ENCODE measurements at regions not wholly inside any gene's neighbourhood (a gene's known extent, or its start where the extent isn't known, plus 50 kb on each side); places are given as distances from the start of the nearest gene placed in this dataset.

DNA sequence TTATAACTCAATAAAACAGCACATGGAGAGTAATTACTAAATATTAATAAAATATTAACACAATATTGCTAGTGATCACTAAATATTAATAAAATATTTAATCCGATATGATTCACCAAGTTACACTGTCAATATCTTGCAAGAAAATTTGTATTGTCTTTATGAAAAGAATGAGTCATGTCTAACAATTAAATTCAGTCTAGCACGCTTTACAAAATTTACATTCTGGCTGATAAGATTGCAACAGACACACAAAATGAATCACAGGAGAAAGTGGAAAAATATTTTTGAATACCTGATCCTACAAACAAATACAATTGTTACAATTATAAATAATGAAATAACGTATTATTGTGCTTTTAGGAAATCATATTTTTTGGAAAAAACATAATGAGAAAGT, 567.2 kb downstream of the EFNA5 start:
- no peaks in the 10 kb centered on the region for H3K36me3 ChIP-seq (ENCODE audit: control insufficient read depth, insufficient read depth, low read length)
- no peak for DNase-seq (ENCODE audit: low read depth)
- H3K27me3 ChIP-seq (ENCODE audit: control insufficient read depth, insufficient read depth, low read length) = no peaks in the 10 kb centered on the region
- TF ChIP-seq, protein P1, sequence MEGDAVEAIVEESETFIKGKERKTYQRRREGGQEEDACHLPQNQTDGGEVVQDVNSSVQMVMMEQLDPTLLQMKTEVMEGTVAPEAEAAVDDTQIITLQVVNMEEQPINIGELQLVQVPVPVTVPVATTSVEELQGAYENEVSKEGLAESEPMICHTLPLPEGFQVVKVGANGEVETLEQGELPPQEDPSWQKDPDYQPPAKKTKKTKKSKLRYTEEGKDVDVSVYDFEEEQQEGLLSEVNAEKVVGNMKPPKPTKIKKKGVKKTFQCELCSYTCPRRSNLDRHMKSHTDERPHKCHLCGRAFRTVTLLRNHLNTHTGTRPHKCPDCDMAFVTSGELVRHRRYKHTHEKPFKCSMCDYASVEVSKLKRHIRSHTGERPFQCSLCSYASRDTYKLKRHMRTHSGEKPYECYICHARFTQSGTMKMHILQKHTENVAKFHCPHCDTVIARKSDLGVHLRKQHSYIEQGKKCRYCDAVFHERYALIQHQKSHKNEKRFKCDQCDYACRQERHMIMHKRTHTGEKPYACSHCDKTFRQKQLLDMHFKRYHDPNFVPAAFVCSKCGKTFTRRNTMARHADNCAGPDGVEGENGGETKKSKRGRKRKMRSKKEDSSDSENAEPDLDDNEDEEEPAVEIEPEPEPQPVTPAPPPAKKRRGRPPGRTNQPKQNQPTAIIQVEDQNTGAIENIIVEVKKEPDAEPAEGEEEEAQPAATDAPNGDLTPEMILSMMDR (IDR thresholded peaks at IDR 0.05; ENCODE audit: insufficient read depth, low read length, poor library complexity, severe bottlenecking) = no peak
- H3K4me3 ChIP-seq (ENCODE audit: low read depth, low read length) = no peak overlapping the region

- TF ChIP-seq, protein P1 (IDR thresholded peaks at IDR 0.05; ENCODE audit: insufficient read depth, low read length, poor library complexity, severe bottlenecking) = no peak
- no peak for DNase-seq (ENCODE audit: low read depth)
- no peaks in the 10 kb centered on the region for H3K36me3 ChIP-seq (ENCODE audit: control insufficient read depth, insufficient read depth, low read length)
- H3K27me3 ChIP-seq (ENCODE audit: control insufficient read depth, insufficient read depth, low read length) = no peaks in the 10 kb centered on the region
- no peak overlapping the region for H3K4me3 ChIP-seq (ENCODE audit: low read depth, low read length)
Observed at GRCh38 chr5:107100121-107100520, 570.6 kb downstream of the EFNA5 start.

DNA sequence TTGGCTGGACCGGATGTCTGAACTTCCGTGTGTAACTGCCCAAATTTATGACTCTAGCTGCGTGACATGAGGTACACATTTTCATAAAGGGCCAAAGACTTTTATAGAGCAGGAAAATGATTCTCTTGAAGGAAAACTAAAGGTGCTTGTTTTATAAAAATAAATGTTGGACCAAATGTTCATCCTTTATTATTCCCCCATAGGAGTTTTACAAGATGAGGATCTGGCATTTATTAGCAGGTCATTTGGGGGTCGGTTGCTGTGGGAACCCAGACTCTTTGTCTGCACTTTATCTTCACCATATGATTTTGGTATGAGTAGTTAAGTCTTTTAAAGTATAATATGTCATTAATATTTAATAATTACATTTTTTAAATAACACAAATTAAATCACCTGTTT, 571.2 kb downstream of the EFNA5 start:
- no peak for DNase-seq (ENCODE audit: low read depth)
- Histone ChIP-seq H3K4me3 (ENCODE audit: low read depth, low read length) (no peak overlapping the region), H3K27me3 (ENCODE audit: control insufficient read depth, insufficient read depth, low read length) (no peaks in the 10 kb centered on the region), H3K36me3 (ENCODE audit: control insufficient read depth, insufficient read depth, low read length) (no peaks in the 10 kb centered on the region)
- TF ChIP-seq, protein P1 (IDR thresholded peaks at IDR 0.05; ENCODE audit: insufficient read depth, low read length, poor library complexity, severe bottlenecking) = no peak

GRCh38 chr5:107092695-107093094, 578.0 kb downstream of the EFNA5 start:
- no peaks in the 10 kb centered on the region for H3K27me3 ChIP-seq (ENCODE audit: control insufficient read depth, insufficient read depth, low read length)
- no peaks in the 10 kb centered on the region for H3K36me3 ChIP-seq (ENCODE audit: control insufficient read depth, insufficient read depth, low read length)
- TF ChIP-seq, protein P1 (IDR thresholded peaks at IDR 0.05; ENCODE audit: insufficient read depth, low read length, poor library complexity, severe bottlenecking) = no peak
- no peak overlapping the region for H3K4me3 ChIP-seq (ENCODE audit: low read depth, low read length)
- no peak for DNase-seq (ENCODE audit: low read depth)

DNA sequence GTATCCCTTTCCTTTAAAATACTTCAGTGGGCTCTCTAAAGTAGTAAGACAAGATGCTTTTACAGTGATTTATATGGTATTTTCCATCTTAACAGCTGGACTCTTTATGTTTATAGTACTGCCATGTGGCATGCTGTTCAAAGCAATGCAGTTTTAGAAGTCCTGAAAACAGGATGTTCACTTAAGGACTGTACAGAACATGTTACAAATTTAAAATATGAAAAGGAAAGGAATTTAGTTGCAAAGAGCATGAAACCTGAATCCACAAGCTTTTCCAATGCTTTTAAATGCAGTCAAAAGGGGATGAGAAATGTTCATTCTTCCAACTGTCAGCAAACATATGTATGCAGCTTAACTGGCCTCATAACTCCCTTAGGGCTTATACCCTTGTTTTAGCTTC, 580.2 kb downstream of the EFNA5 start:
- no peak for DNase-seq (ENCODE audit: low read depth)
- Histone ChIP-seq H3K27me3 (ENCODE audit: control insufficient read depth, insufficient read depth, low read length) (no peaks in the 10 kb centered on the region), H3K4me3 (ENCODE audit: low read depth, low read length) (no peak overlapping the region), H3K36me3 (ENCODE audit: control insufficient read depth, insufficient read depth, low read length) (no peaks in the 10 kb centered on the region)
- TF ChIP-seq, protein P1 (IDR thresholded peaks at IDR 0.05; ENCODE audit: insufficient read depth, low read length, poor library complexity, severe bottlenecking) = no peak

GRCh38 chr5:107088907-107089306, 581.8 kb downstream of the EFNA5 start:
- Histone ChIP-seq H3K4me3 (ENCODE audit: low read depth, low read length) (no peak overlapping the region), H3K36me3 (ENCODE audit: control insufficient read depth, insufficient read depth, low read length) (no peaks in the 10 kb centered on the region), H3K27me3 (ENCODE audit: control insufficient read depth, insufficient read depth, low read length) (no peaks in the 10 kb centered on the region)
- TF ChIP-seq, protein P1 (IDR thresholded peaks at IDR 0.05; ENCODE audit: insufficient read depth, low read length, poor library complexity, severe bottlenecking) = no peak
- DNase-seq (ENCODE audit: low read depth) = no peak
